DND-41 (cell line): ENCODE measurements at regions not wholly inside any gene's neighbourhood (a gene's known extent, or its start where the extent isn't known, plus 50 kb on each side); places are given as distances from the start of the nearest gene placed in this dataset.

ENCODE experiments used
- EZH2 ChIP-seq: IDR thresholded peaks from 3 replicates; pipeline ENCODE4 v1.6.1; 2012; ENCODE audit warnings: borderline replicate concordance, low read depth, mild to moderate bottlenecking, moderate library complexity, low read length, inconsistent platforms; ENCODE audit not compliant: severe bottlenecking
- TF ChIP-seq, protein P1 (sequence below): IDR thresholded peaks from 2 replicates; pipeline ENCODE4 v1.5.1; 2012; ENCODE audit warnings: borderline replicate concordance, low read length, moderate library complexity, mild to moderate bottlenecking; ENCODE audit not compliant: poor library complexity, severe bottlenecking; ENCODE audit errors: extremely low read depth

- TF ChIP-seq, protein P1, sequence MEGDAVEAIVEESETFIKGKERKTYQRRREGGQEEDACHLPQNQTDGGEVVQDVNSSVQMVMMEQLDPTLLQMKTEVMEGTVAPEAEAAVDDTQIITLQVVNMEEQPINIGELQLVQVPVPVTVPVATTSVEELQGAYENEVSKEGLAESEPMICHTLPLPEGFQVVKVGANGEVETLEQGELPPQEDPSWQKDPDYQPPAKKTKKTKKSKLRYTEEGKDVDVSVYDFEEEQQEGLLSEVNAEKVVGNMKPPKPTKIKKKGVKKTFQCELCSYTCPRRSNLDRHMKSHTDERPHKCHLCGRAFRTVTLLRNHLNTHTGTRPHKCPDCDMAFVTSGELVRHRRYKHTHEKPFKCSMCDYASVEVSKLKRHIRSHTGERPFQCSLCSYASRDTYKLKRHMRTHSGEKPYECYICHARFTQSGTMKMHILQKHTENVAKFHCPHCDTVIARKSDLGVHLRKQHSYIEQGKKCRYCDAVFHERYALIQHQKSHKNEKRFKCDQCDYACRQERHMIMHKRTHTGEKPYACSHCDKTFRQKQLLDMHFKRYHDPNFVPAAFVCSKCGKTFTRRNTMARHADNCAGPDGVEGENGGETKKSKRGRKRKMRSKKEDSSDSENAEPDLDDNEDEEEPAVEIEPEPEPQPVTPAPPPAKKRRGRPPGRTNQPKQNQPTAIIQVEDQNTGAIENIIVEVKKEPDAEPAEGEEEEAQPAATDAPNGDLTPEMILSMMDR, result no peak
- TF ChIP-seq EZH2, result no peak
Observed at GRCh38 chr22:48639896-48640748, 1187.6 kb downstream of the BRD1 start.
